WTC11 (cell line): ENCODE measurements at regions not wholly inside any gene's neighbourhood (a gene's known extent, or its start where the extent isn't known, plus 50 kb on each side); places are given as distances from the start of the nearest gene placed in this dataset.

Source experiments
- ATAC-seq: fragments of 200-7000 bp; cut with Tn5 transposase; 2 replicates; pipeline ENCODE4 v1.10.0; 2021; ENCODE audit warnings: mild to moderate bottlenecking, moderate library complexity
- CTCF ChIA-PET: fragments of 300-600 bp; sonication (Branson Sonifier 250); formaldehyde crosslinking; loops from one replicate; lab custom pipeline; 2021; ENCODE audit warnings: antibody characterized with exemption; lab: Charles Lee
- POLR2A ChIA-PET: fragments of 350-600 bp; sonication (Branson Sonifier 250); formaldehyde crosslinking; loops from one replicate; lab custom pipeline; 2021; ENCODE audit warnings: antibody characterized with exemption; lab: Charles Lee
- DNase-seq: peaks from one replicate; pipeline ENCODE4 v3.0.0; 2021; ENCODE audit warnings: low spot score
- H3K27ac Mint-ChIP-seq: 2 replicates; pipeline ENCODE4 v1.8.0; 2021; ENCODE audit warnings: mixed read lengths
- H3K27me3 Mint-ChIP-seq: 2 replicates; pipeline ENCODE4 v1.8.0; 2021; ENCODE audit warnings: low read depth, mild to moderate bottlenecking, moderate library complexity, mixed read lengths
- H3K36me3 Mint-ChIP-seq: 2 replicates; pipeline ENCODE4 v1.8.0; 2021; ENCODE audit warnings: mixed read lengths
- H3K4me1 Mint-ChIP-seq: 2 replicates; pipeline ENCODE4 v1.8.0; 2022; ENCODE audit warnings: mixed read lengths
- H3K4me3 Mint-ChIP-seq: 2 replicates; pipeline ENCODE4 v1.8.0; 2021; ENCODE audit warnings: mild to moderate bottlenecking, moderate library complexity, mixed read lengths
- H3K9me3 Mint-ChIP-seq: 2 replicates; pipeline ENCODE4 v1.8.0; 2021; ENCODE audit warnings: mixed read lengths
- CBFB ChIP-seq: sonication (generic); formaldehyde crosslinking; IDR thresholded peaks from 2 replicates; pipeline ENCODE4 v1.8.1; 2022; ENCODE audit warnings: mild to moderate bottlenecking, low read depth, missing genetic modification reagents
- ELF4 ChIP-seq: sonication (generic); formaldehyde crosslinking; IDR thresholded peaks from 2 replicates; pipeline ENCODE4 v1.8.1; 2022; ENCODE audit warnings: low read depth, mild to moderate bottlenecking, moderate library complexity, missing genetic modification reagents
- ESRRA ChIP-seq: sonication (generic); formaldehyde crosslinking; IDR thresholded peaks from 2 replicates; pipeline ENCODE4 v1.8.1; 2022; ENCODE audit warnings: mild to moderate bottlenecking, missing genetic modification reagents, borderline replicate concordance
- GABPB1 ChIP-seq: sonication (generic); formaldehyde crosslinking; IDR thresholded peaks from 2 replicates; pipeline ENCODE4 v1.8.1; 2023; ENCODE audit warnings: mild to moderate bottlenecking, missing genetic modification reagents
- GRHL2 ChIP-seq: fragments of 250-450 bp; sonication (Bioruptor Pico); IDR thresholded peaks from 2 replicates; pipeline ENCODE4 v1.8.0; 2022; ENCODE audit warnings: mild to moderate bottlenecking, moderate library complexity; ENCODE audit not compliant: insufficient replicate concordance, severe bottlenecking
- NR2C2 ChIP-seq: sonication (generic); formaldehyde crosslinking; IDR thresholded peaks from 2 replicates; pipeline ENCODE4 v1.8.0; 2022; ENCODE audit warnings: mild to moderate bottlenecking, missing genetic modification reagents
- SMAD4 ChIP-seq: sonication (generic); formaldehyde crosslinking; IDR thresholded peaks from 2 replicates; pipeline ENCODE4 v1.8.0; 2022; ENCODE audit warnings: mild to moderate bottlenecking, missing genetic modification reagents
- ZNF671 ChIP-seq: fragments of 250-450 bp; sonication (Bioruptor Pico); IDR thresholded peaks from 2 replicates; pipeline ENCODE4 v1.8.0; 2021; ENCODE audit warnings: mild to moderate bottlenecking
- TF ChIP-seq, protein P1 (sequence below): sonication (generic); formaldehyde crosslinking; IDR thresholded peaks from 2 replicates; pipeline ENCODE4 v1.8.0; 2022; ENCODE audit warnings: missing genetic modification reagents
- TF ChIP-seq, protein P2 (sequence below): sonication (generic); formaldehyde crosslinking; IDR thresholded peaks from 2 replicates; pipeline ENCODE4 v1.8.1; 2023; ENCODE audit warnings: mild to moderate bottlenecking, missing genetic modification reagents, moderate library complexity
- TF ChIP-seq, protein P3 (sequence below): sonication (generic); formaldehyde crosslinking; IDR thresholded peaks from 2 replicates; pipeline ENCODE4 v1.8.1; 2023; ENCODE audit warnings: mild to moderate bottlenecking, missing genetic modification reagents
- TF ChIP-seq, protein P4 (sequence below): fragments of 250-450 bp; sonication (Bioruptor Pico); IDR thresholded peaks from 2 replicates; pipeline ENCODE4 v1.9.0; 2021; ENCODE audit warnings: moderate library complexity, mild to moderate bottlenecking, inconsistent platforms, borderline replicate concordance
- TF ChIP-seq, protein P5 (sequence below): sonication (generic); formaldehyde crosslinking; IDR thresholded peaks from 2 replicates; pipeline ENCODE4 v1.8.0; 2022; ENCODE audit warnings: mild to moderate bottlenecking, missing genetic modification reagents
- TF ChIP-seq, protein P6 (sequence below): sonication (generic); formaldehyde crosslinking; IDR thresholded peaks from 2 replicates; pipeline ENCODE4 v1.8.1; 2022; ENCODE audit warnings: low read depth, mild to moderate bottlenecking, moderate library complexity, missing genetic modification reagents, borderline replicate concordance
- TF ChIP-seq, protein P7 (sequence below): sonication (generic); formaldehyde crosslinking; IDR thresholded peaks from 2 replicates; pipeline ENCODE4 v1.8.1; 2023; ENCODE audit warnings: mild to moderate bottlenecking, missing genetic modification reagents, moderate library complexity
- TF ChIP-seq, protein P8 (sequence below): sonication (generic); formaldehyde crosslinking; conservative IDR thresholded peaks from 2 replicates; pipeline ENCODE4 v1.8.1; 2022; ENCODE audit warnings: mild to moderate bottlenecking, missing genetic modification reagents

DNA sequence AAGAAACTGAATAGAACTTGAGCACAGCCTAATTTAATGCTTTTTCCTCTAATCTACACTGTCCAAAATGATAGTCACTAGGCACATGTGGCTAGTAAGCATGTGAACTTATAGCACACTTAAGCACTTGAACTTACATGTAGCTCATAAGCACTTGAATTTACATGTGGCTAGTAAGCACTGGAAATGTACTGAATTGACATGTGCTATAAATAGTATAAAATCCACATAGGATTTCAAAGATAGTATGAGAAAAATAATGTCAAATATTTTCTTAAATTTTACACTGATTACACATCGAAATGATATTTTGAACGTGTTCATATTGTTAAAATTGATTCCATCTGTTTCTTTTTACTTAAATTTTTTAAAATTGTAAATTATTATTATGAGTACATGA is 167.3 kb downstream of the CARTPT start (continued):
- TF ChIP-seq, protein P1, sequence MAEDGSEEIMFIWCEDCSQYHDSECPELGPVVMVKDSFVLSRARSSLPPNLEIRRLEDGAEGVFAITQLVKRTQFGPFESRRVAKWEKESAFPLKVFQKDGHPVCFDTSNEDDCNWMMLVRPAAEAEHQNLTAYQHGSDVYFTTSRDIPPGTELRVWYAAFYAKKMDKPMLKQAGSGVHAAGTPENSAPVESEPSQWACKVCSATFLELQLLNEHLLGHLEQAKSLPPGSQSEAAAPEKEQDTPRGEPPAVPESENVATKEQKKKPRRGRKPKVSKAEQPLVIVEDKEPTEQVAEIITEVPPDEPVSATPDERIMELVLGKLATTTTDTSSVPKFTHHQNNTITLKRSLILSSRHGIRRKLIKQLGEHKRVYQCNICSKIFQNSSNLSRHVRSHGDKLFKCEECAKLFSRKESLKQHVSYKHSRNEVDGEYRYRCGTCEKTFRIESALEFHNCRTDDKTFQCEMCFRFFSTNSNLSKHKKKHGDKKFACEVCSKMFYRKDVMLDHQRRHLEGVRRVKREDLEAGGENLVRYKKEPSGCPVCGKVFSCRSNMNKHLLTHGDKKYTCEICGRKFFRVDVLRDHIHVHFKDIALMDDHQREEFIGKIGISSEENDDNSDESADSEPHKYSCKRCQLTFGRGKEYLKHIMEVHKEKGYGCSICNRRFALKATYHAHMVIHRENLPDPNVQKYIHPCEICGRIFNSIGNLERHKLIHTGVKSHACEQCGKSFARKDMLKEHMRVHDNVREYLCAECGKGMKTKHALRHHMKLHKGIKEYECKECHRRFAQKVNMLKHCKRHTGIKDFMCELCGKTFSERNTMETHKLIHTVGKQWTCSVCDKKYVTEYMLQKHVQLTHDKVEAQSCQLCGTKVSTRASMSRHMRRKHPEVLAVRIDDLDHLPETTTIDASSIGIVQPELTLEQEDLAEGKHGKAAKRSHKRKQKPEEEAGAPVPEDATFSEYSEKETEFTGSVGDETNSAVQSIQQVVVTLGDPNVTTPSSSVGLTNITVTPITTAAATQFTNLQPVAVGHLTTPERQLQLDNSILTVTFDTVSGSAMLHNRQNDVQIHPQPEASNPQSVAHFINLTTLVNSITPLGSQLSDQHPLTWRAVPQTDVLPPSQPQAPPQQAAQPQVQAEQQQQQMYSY (CRISPR knock-in tag) = no peak
- no peak for TF ChIP-seq GABPB1 (CRISPR knock-in tag)
- no peak for TF ChIP-seq CBFB (CRISPR knock-in tag)
- TF ChIP-seq, protein P2, sequence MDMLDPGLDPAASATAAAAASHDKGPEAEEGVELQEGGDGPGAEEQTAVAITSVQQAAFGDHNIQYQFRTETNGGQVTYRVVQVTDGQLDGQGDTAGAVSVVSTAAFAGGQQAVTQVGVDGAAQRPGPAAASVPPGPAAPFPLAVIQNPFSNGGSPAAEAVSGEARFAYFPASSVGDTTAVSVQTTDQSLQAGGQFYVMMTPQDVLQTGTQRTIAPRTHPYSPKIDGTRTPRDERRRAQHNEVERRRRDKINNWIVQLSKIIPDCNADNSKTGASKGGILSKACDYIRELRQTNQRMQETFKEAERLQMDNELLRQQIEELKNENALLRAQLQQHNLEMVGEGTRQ (CRISPR knock-in tag) = no peak
- TF ChIP-seq, protein P3, sequence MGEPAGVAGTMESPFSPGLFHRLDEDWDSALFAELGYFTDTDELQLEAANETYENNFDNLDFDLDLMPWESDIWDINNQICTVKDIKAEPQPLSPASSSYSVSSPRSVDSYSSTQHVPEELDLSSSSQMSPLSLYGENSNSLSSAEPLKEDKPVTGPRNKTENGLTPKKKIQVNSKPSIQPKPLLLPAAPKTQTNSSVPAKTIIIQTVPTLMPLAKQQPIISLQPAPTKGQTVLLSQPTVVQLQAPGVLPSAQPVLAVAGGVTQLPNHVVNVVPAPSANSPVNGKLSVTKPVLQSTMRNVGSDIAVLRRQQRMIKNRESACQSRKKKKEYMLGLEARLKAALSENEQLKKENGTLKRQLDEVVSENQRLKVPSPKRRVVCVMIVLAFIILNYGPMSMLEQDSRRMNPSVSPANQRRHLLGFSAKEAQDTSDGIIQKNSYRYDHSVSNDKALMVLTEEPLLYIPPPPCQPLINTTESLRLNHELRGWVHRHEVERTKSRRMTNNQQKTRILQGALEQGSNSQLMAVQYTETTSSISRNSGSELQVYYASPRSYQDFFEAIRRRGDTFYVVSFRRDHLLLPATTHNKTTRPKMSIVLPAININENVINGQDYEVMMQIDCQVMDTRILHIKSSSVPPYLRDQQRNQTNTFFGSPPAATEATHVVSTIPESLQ = no peak

DNA sequence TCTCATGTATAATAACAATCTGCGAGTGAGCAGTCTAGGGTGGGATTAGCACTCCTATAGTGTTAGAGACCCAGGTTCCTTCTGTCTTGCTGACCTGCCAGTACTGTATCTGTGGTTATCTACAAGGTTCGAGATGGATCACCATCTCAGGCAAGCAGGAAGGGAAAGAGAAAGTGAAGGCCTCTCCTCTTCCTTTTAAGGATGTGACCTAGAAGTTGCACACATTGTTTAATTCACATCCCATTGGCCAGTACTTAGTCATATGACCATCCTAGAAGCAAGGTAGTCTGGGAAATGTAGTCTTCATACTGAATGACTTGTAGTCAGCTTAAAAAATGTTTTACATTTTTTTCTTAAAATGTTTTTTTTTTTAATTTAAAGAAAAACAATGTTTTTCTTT is 168.6 kb downstream of the CARTPT start:
- ChIA-PET CTCF (interaction anchor here (0.6 kb wide), 1 partner anchor 11 kb away, joined by 3 read pairs; no protein-coding TSS in a partner anchor), POLR2A (no interaction called here)
- TF ChIP-seq, protein P4, sequence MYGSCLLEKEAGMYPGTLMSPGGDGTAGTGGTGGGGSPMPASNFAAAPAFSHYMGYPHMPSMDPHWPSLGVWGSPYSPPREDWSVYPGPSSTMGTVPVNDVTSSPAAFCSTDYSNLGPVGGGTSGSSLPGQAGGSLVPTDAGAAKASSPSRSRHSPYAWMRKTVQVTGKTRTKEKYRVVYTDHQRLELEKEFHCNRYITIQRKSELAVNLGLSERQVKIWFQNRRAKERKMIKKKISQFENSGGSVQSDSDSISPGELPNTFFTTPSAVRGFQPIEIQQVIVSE (CRISPR knock-in tag) = no peak
- TF ChIP-seq, protein P5, sequence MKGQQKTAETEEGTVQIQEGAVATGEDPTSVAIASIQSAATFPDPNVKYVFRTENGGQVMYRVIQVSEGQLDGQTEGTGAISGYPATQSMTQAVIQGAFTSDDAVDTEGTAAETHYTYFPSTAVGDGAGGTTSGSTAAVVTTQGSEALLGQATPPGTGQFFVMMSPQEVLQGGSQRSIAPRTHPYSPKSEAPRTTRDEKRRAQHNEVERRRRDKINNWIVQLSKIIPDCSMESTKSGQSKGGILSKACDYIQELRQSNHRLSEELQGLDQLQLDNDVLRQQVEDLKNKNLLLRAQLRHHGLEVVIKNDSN = peak; percentile 79
- TF ChIP-seq, protein P6, sequence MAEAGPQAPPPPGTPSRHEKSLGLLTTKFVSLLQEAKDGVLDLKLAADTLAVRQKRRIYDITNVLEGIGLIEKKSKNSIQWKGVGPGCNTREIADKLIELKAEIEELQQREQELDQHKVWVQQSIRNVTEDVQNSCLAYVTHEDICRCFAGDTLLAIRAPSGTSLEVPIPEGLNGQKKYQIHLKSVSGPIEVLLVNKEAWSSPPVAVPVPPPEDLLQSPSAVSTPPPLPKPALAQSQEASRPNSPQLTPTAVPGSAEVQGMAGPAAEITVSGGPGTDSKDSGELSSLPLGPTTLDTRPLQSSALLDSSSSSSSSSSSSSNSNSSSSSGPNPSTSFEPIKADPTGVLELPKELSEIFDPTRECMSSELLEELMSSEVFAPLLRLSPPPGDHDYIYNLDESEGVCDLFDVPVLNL (CRISPR knock-in tag) = no peak
- no peak for TF ChIP-seq SMAD4 (CRISPR knock-in tag)
- TF ChIP-seq, protein P2 (CRISPR knock-in tag) = peak; percentile 87
- TF ChIP-seq, all 79 proteins: peak for 2
- peak; percentile 90 for ATAC-seq
- Mint-ChIP-seq H3K9me3 (peaks cover 35% of the 10 kb centered on the region), H3K27ac (no peak overlapping the region), H3K27me3 (peaks cover 25% of the 10 kb centered on the region), H3K36me3 (no peaks in the 10 kb centered on the region), H3K4me1 (peaks cover 11% of the 10 kb centered on the region), H3K4me3 (no peak overlapping the region)
- DNase-seq = no peak

DNA sequence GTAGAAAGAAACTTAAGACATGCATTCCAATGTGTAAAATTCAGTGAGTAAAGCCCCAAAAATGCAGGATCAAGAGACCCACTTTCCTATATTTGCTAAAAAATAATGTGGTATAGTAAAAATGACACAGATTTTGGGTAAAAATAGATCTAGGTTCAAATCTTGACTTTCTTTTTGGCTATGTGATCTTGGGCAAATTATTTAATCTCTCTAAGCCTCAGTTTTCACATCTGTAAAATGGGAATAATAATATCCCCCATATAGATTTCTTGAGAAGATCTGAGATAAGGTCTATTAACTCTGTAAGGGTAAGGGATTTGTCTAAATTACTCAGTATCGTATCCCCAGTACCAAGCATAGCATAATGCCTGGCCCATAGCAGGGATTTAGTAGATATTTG is 172.3 kb downstream of the CARTPT start:
- ChIA-PET POLR2A (no interaction called here), CTCF (no interaction called here)
- H3K27ac Mint-ChIP-seq = no peak overlapping the region
- peaks cover 15% of the 10 kb centered on the region for H3K4me1 Mint-ChIP-seq
- DNase-seq (no peak), ATAC-seq (no peak)
- TF ChIP-seq, protein P7, sequence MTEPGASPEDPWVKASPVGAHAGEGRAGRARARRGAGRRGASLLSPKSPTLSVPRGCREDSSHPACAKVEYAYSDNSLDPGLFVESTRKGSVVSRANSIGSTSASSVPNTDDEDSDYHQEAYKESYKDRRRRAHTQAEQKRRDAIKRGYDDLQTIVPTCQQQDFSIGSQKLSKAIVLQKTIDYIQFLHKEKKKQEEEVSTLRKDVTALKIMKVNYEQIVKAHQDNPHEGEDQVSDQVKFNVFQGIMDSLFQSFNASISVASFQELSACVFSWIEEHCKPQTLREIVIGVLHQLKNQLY (CRISPR knock-in tag) = no peak
- TF ChIP-seq ESRRA (no peak), GRHL2 (CRISPR knock-in tag) (no peak), NR2C2 (CRISPR knock-in tag) (no peak), ZNF671 (CRISPR knock-in tag) (no peak), ELF4 (no peak)
- TF ChIP-seq, protein P8, sequence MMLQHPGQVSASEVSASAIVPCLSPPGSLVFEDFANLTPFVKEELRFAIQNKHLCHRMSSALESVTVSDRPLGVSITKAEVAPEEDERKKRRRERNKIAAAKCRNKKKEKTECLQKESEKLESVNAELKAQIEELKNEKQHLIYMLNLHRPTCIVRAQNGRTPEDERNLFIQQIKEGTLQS (CRISPR knock-in tag) = no peak
- no peak overlapping the region for H3K4me3 Mint-ChIP-seq
- H3K36me3 Mint-ChIP-seq = no peaks in the 10 kb centered on the region
- H3K9me3 Mint-ChIP-seq = peaks cover 30% of the 10 kb centered on the region
- peaks cover 25% of the 10 kb centered on the region for H3K27me3 Mint-ChIP-seq
